Ammon's horn (tissue), 1 donor: ENCODE measurements at regions not wholly inside any gene's neighbourhood (a gene's known extent, or its start where the extent isn't known, plus 50 kb on each side); places are given as distances from the start of the nearest gene placed in this dataset.

Experiments used
- DNase-seq: peaks from one replicate; pipeline ENCODE4 v3.0.0-alpha.2; 2016; ENCODE audit warnings: low spot score

DNA sequence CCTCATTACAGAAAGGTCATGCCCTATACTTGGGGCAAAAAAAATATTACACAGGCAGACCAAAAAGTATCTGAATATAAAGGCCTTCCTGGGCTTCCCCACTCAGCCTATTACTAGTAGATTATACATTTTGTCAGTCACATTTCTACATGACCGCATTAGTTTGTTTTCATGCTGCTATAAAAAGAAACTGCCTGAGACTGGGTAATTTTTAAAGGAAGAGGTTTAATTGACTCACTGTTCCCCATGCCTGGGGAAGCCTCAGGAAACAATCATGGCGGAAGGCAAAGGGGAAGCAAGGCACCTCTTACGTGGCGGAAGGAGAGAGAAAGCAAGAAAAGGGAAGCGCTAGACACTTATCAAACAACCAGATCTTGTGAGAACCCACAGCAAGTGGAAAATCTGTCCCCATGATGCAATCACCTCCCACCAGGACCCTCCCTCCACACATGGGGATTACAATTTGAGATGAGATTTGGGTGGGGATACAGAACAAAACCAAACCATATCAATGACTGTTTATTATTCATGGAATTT lies 1312.0 kb downstream of the PCDH7 start:
- DNase-seq, result no peak

- DNase-seq, result no peak
Observed at GRCh38 chr4:32037399-32037798, 1317.2 kb downstream of the PCDH7 start.

DNA sequence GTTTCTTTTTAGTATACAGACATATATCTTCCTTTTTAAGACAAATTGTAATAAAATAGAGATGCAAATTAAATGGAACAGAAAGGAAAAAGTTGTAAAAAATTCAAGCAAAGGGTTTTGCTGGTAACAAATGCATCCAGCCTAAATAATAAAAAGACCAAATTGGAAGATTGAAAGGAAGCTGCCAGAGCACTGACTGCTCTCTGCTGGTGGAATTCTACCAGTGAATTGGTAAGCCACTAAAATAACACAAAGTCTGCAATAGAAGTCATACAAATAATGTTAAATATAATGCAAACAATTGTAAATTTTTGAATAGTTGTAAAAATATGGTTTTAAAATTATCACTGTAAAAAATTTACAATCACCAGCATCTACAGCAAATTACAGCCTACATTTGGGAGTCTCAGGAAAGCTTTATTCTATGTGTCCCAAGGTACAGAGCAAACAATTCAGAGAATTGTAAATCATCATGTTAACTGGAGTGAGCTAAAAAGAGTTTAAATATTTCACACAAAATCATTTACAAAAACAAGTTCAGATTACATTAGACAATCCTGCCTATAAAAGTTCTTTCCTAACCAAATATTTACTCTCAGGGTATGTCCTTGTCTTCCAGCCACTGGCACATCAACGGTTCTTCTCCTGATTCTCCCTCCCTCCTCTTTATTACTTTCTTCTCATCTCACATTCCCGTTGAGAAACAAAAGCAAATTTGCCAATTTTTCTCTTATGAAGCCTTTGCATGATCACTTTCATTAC lies 1322.5 kb downstream of the PCDH7 start:
- no peak for DNase-seq

DNA sequence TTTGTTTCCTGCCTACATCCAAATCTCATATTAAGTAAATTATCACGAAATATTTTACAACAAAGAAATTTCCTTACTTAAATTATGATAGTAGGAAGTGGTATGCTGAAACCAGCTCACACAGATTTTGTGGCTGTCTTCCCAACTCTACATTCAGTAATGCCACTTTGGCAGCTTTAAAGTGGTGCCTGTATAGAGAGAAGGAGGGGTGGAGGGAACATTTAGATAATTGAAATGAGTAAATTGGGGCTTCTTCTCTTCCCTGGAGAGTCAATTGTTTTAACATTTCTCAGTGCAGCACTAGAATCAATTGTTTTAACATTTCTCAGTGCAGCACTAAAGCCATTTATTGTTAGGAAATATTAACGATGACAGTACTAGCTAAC lies 1323.1 kb downstream of the PCDH7 start:
- DNase-seq, result no peak

DNA sequence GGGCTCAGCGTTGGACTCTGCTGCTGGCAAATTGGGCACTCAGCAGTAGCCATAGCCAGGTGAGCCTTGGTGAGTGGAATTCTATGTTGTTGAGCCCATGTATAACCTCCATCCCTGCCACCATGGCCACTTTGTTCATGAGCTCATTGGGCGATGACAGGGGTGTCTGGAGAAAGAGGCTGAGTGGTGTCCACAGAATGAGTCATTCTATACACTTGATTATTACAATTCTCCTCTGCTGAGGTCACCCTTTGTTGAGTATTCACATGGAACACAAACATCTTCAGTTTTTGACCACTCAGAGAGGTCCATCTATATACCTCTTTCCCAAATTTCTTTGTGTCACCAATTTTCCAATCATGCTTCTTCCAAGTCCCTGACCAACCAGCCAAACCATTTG lies 1341.7 kb downstream of the PCDH7 start:
- no peak for DNase-seq

GRCh38 chr4:32073542-32073941 lies 1353.4 kb downstream of the PCDH7 start:
- no peak for DNase-seq

GRCh38 chr4:32087211-32087610 lies 1367.0 kb downstream of the PCDH7 start:
- DNase-seq, result no peak

- no peak for DNase-seq
Observed at GRCh38 chr4:32094987-32095386, 1374.8 kb downstream of the PCDH7 start.

GRCh38 chr4:32102896-32103295 lies 1382.7 kb downstream of the PCDH7 start:
- DNase-seq, result no peak

- no peak for DNase-seq
Observed at GRCh38 chr4:32106767-32107166, 1386.6 kb downstream of the PCDH7 start.

DNA sequence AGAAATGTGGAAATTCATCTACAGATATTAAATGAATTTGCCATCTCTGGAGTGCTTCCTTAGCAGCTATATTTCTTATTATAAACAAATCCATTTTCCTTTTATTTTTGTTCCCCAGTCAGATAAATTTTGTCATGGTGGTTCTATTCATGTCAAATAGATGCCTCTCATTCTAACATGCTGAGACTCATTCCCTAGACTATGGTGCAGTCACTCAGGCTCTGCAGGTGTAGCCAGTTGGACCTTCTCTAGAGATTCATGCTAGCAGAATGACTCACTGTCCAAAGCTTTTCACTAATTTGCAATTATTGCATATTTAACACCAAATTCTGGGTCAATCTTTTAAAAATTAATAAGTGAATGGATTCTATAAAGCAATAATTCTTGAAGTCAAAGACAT lies 1392.7 kb downstream of the PCDH7 start:
- DNase-seq, result no peak

DNA sequence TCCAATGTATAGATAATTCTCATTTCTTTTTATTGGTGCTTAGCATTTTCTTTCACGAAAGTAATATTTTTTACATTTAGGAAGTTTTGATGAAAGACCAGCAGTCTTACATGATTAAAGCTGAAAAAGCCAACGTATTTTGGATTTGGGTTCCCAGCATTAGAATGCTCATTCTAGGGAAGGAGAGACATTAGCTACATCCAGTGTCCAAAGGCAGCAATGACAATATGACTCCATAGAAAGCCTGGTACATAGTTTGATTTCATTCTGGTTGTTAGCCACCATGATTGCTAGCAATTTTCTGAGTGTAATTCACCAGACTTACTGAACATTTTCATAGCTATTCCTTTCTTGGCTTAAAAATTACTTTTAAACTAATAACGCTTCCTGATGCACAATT lies 1397.5 kb downstream of the PCDH7 start:
- DNase-seq, result no peak

DNA sequence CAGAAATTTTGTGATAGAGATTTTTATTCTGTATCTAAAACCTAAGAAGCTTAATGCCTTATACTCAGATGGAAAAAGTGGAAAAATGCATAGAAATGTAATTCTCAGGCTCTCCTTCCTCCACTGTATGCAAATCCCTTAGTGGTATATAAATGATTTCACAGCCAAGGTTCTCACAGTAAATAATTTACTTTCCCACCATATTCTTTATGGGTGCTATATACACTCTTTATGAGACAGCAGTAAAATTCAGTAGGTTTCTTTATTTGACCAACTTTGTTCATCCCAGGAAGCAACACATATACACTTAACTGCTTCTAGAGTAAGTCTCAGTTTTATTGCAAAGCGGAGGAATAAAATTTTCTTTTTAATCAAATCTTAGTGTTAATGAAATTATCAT lies 1399.7 kb downstream of the PCDH7 start:
- DNase-seq, result no peak

DNA sequence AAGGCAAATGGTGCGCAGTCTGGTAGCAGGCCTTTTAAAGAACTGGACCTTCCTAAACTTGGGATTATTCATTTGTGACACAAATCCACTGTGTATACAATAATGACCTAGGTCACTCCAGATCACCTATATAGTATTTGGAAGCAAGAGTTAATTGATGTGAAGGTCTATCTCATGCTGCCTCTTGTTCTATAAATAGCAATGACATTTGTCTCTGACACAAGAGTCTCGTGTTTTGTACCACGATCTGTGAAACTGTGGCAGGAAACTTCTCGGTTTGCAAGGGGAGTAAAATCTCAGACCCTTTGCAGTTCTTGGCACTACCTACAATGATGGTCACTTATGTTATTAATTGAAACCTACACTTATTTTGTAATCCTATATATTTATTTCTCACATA lies 1408.4 kb downstream of the PCDH7 start:
- no peak for DNase-seq

- DNase-seq, result no peak
Observed at GRCh38 chr4:32129967-32130366, 1409.8 kb downstream of the PCDH7 start.

- no peak for DNase-seq
Observed at GRCh38 chr4:32133141-32133540, 1413.0 kb downstream of the PCDH7 start.

DNA sequence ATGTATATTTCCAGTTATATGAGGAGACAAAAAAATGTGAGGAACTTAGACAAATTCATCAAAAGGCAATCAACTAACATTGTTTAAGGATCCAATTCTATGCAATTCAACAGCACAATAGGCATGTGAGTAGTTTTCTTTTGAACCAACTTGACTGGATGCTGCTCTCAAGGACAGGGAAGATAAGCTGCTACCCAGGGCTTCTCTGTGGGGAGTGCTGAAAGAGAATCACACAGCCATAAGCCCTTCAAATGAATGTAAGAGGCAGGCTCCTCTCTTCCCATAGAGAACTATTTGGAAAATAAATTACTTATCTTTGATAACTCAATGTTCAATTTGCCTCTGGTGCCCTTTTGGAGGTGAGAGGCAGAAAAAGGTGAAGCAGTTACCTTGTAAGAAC lies 1413.6 kb downstream of the PCDH7 start:
- no peak for DNase-seq

DNA sequence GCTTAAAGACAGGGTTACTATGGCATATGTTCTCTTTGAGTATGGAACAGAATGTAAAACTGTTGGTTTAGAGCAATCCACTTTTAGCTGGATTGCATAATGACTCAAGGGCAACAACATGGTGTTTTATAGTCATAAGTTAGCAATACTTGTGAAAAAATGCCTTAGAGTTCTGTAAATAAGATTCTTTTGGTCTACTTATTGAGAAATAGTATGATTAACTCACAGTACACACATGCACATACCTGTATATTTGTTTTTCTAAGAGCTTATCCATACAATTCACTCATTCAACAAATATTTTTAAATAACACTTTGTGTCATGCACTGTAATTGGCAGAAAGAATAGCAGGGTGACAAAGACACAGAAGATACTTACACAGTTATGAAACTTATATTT lies 1415.5 kb downstream of the PCDH7 start:
- no peak for DNase-seq

DNA sequence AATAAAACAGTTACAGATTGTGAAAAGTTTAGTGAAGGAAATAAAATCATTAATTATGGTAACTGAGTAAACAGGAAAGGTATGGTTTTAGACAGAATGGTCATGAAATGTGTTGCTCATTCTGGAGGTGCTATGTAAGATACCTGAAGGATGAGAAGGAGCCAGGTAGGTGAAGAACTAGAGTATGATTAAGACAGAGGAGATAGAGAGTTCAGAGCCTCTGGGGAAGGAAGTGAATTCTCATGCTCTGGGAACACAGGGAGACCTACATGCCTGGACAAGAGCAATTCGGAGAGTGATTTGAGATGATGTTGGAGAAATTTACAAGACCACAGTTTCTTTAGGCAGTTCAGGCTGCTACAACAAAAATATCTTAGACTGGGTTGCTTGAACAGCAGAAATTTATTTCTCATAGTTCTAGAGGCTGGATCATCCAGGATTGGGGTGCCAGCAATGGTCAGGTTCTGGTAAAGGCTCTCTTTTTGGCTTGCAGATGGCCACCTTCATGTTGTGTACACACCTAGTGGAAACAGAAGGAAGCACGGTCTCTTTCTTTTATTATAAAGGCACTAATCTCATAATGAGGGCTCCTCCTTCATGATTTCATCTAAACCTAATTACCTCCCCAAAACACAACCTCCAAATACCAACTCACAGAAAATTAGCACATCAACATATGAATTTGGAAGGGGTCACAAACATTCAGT lies 1416.1 kb downstream of the PCDH7 start:
- DNase-seq, result no peak

- no peak for DNase-seq
Observed at GRCh38 chr4:32140636-32141035, 1420.5 kb downstream of the PCDH7 start.

DNA sequence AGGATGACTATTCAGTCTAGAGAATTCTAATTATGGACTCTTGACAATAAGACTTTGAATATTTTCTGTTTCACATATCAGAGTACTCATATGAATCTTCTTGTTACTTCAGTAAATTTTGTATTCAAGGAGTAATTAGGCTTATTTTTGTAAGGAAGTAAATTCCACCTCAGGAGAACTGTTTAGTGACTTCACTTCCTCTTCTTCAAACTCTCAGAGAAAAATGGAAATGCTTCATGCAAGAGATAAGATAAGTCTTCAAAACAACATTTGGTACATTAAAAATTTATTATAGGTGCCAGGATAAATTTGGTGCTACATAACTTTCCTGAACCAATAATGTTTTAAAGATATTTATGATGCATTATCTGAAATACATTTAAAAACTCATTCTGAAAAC lies 1421.9 kb downstream of the PCDH7 start:
- no peak for DNase-seq

GRCh38 chr4:32145987-32146386 lies 1425.8 kb downstream of the PCDH7 start:
- DNase-seq, result no peak

GRCh38 chr4:32147446-32148085 lies 1427.4 kb downstream of the PCDH7 start:
- DNase-seq, result no peak
